ENCODE measurements at regions not wholly inside any gene's neighbourhood (a gene's known extent, or its start where the extent isn't known, plus 50 kb on each side); places are given as distances from the start of the nearest gene placed in this dataset.

- H2AK9ac ChIP-seq (replicated peaks; ENCODE audit: low read depth, low read length, poor library complexity), result peak overlapping the region; percentile 15
- no peak for TF ChIP-seq NFE2L2 (IDR thresholded peaks at IDR 0.05; ENCODE audit: low read depth, low read length)
- TF ChIP-seq SMC3 (IDR thresholded peaks at IDR 0.05; ENCODE audit: low read depth, low read length), result no peak
- no peak for TF ChIP-seq RAD21 (IDR thresholded peaks at IDR 0.05; ENCODE audit: low read length)
- no peak for TF ChIP-seq POLR2A (IDR thresholded peaks at IDR 0.05; ENCODE audit: low read depth, low read length)
- TF ChIP-seq BHLHE40 (IDR thresholded peaks at IDR 0.05; ENCODE audit: low read depth, low read length), result no peak
- TF ChIP-seq, protein P1, sequence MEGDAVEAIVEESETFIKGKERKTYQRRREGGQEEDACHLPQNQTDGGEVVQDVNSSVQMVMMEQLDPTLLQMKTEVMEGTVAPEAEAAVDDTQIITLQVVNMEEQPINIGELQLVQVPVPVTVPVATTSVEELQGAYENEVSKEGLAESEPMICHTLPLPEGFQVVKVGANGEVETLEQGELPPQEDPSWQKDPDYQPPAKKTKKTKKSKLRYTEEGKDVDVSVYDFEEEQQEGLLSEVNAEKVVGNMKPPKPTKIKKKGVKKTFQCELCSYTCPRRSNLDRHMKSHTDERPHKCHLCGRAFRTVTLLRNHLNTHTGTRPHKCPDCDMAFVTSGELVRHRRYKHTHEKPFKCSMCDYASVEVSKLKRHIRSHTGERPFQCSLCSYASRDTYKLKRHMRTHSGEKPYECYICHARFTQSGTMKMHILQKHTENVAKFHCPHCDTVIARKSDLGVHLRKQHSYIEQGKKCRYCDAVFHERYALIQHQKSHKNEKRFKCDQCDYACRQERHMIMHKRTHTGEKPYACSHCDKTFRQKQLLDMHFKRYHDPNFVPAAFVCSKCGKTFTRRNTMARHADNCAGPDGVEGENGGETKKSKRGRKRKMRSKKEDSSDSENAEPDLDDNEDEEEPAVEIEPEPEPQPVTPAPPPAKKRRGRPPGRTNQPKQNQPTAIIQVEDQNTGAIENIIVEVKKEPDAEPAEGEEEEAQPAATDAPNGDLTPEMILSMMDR (conservative IDR thresholded peaks at IDR 0.05; ENCODE audit: low read depth, low read length), result no peak
- no peak for TF ChIP-seq MXI1 (IDR thresholded peaks at IDR 0.05; ENCODE audit: borderline replicate concordance, low read depth, low read length)
- no peak for TF ChIP-seq FOS (IDR thresholded peaks at IDR 0.05; ENCODE audit: low read depth, low read length)
- TF ChIP-seq, protein P2, sequence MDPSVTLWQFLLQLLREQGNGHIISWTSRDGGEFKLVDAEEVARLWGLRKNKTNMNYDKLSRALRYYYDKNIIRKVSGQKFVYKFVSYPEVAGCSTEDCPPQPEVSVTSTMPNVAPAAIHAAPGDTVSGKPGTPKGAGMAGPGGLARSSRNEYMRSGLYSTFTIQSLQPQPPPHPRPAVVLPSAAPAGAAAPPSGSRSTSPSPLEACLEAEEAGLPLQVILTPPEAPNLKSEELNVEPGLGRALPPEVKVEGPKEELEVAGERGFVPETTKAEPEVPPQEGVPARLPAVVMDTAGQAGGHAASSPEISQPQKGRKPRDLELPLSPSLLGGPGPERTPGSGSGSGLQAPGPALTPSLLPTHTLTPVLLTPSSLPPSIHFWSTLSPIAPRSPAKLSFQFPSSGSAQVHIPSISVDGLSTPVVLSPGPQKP (IDR thresholded peaks at IDR 0.05; ENCODE audit: borderline replicate concordance, low read depth, low read length), result no peak
- TF ChIP-seq RFX5 (IDR thresholded peaks at IDR 0.05; ENCODE audit: low read depth, low read length), result no peak
- TF ChIP-seq CEBPB (IDR thresholded peaks at IDR 0.05; ENCODE audit: low read depth, low read length), result no peak
- no peak for TF ChIP-seq RCOR1 (IDR thresholded peaks at IDR 0.05; ENCODE audit: insufficient replicate concordance, low read length)
- H3K27me3 ChIP-seq (ENCODE audit: control insufficient read depth, insufficient read depth, low read length), result peaks cover 55% of the 10 kb centered on the region
- ChIA-PET CTCF (interaction anchor here (1.2 kb wide), 1 partner anchor 20 kb away, joined by 4 read pairs; no protein-coding TSS in a partner anchor), POLR2A (ENCODE audit: unreplicated experiment) (no interaction called here)
- no peak overlapping the region for H3K27ac ChIP-seq (ENCODE audit: insufficient read depth, low read length)
- in situ Hi-C loops (cut with MboI; ENCODE audit: low sequenced_read_pairs), result no loop called here
- H2BK5ac ChIP-seq (ENCODE audit: low read depth, low read length, poor library complexity, severe bottlenecking), result no peak overlapping the region
- no peak overlapping the region for H3K4me3 ChIP-seq (ENCODE audit: insufficient read depth, low read depth, low read length)
- no peak overlapping the region for H4K91ac ChIP-seq (ENCODE audit: insufficient read depth, low read depth, low read length)
- H3K23ac ChIP-seq (ENCODE audit: low read depth, low read length), result no peak overlapping the region
- no peak overlapping the region for H3K56ac ChIP-seq (ENCODE audit: extremely low read depth, insufficient read depth, low read length)
- BruUV-seq (replicated peaks), result no TSS peak
- no peak overlapping the region for H3K4me2 ChIP-seq (ENCODE audit: low read depth, low read length)
- H4K5ac ChIP-seq (ENCODE audit: low read depth, low read length), result no peak overlapping the region
- dilution Hi-C loops (cut with HindIII; ENCODE audit: low sequenced_read_pairs, unreplicated experiment), result no loop called here
- no peak overlapping the region for H4K8ac ChIP-seq (ENCODE audit: low read depth in 2 of 2, low read length in 2 of 2)
- DNase-seq (no peak), ATAC-seq (ENCODE audit: low read depth) (peak; percentile 11; the same call in 1 of the 2 replicates)
- no peak overlapping the region for H3K18ac ChIP-seq (ENCODE audit: low read depth, low read length)
- H2AFZ ChIP-seq (replicated peaks; ENCODE audit: low read length, poor library complexity), result peak overlapping the region; percentile 43
- intact Hi-C loops (cut with micrococcal nuclease), result no loop called here
- no peaks in the 10 kb centered on the region for H3K4me1 ChIP-seq (ENCODE audit: control insufficient read depth, insufficient read depth, low read length)
- no peak overlapping the region for H3K4ac ChIP-seq (ENCODE audit: low read depth, low read length)
- no peaks in the 10 kb centered on the region for H3K9me1 ChIP-seq (ENCODE audit: insufficient read depth, low read length)
- no peak overlapping the region for H2BK15ac ChIP-seq (ENCODE audit: low read depth, low read length)
- WGBS, 2 experiments (ENCODE audit: extremely low coverage in 2 of 2, insufficient read length in 1 of 2), result 40% methylated on average over 14 of the region's 19 CpGs; no CpG with 5 or more reads in 1 of the 2 experiments
- no peak overlapping the region for H2BK20ac ChIP-seq (ENCODE audit: low read depth, low read length)
- no peak overlapping the region for H3K14ac ChIP-seq (replicated peaks; ENCODE audit: low read depth, low read length)
- no peak overlapping the region for H2BK120ac ChIP-seq (ENCODE audit: low read depth, low read length)
- no peaks in the 10 kb centered on the region for H3K36me3 ChIP-seq (ENCODE audit: control insufficient read depth, insufficient read depth, low read length)
- no peak overlapping the region for H2AK5ac ChIP-seq (ENCODE audit: low read depth, low read length)
- no peak overlapping the region for H3K9ac ChIP-seq (ENCODE audit: low read depth, low read length)
- H3K79me1 ChIP-seq (ENCODE audit: low read depth in 1 of 2, low read length in 2 of 2), result no peaks in the 10 kb centered on the region
- no peaks in the 10 kb centered on the region for H3K9me3 ChIP-seq (ENCODE audit: control insufficient read depth, insufficient read depth, low read length)
- H4K20me1 ChIP-seq (ENCODE audit: insufficient read depth, low read length), result no peaks in the 10 kb centered on the region
These were observed 62.5 kb downstream of the FAM43A start for GRCh38 chr3:194748225-194748624.

Measured in IMR-90 (cell line).